ENCODE measurements at regions not wholly inside any gene's neighbourhood (a gene's known extent, or its start where the extent isn't known, plus 50 kb on each side); places are given as distances from the start of the nearest gene placed in this dataset.

DNA sequence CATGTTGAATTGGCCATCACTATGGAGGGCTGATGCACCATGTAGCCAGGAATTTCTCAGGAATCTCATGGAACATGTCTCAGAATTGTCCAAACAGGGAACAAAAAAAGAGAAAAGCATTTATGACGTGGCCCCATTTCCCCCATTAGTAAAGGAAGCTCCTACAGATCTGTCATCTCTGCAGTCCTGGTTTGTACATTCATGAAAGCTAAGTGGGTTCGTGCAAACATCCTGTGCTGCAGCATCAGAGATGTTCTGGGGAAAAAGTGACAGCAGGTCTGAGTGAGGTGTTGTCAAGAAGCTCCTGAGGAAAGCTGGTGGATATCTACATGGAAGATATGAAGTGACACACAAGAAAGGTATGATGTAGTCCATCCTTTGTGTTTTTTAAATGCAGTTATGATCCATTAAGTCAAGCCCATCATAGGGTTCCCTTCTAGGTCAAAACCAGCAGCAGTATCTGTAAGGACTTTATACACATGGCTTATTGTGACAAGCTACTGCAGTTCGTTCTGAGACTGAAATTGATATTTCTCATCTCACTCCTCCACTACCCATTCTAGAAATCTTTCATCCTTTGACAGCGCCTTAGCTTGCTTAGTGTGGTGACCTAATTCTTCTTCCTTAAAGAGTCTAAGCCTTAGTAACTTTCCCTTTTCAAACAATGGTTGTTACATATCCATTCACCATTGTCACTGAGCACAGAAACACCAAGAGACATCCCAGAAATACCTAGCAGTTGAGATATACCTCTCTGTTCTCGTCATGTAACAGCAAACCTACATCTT, 200.0 kb upstream of the TCF21 start:
- no peak for TF ChIP-seq TAF1 (IDR thresholded peaks at IDR 0.05; ENCODE audit: low read depth, low read length)
- TF ChIP-seq POLR2A (IDR thresholded peaks at IDR 0.05; ENCODE audit: low read depth, low read length): no peak
- TF ChIP-seq POLR2AphosphoS5 (IDR thresholded peaks at IDR 0.05; ENCODE audit: low read depth, low read length): no peak
- no peak for TF ChIP-seq PAX5 (IDR thresholded peaks at IDR 0.05; ENCODE audit: insufficient read depth, low read length, severe bottlenecking)
- TF ChIP-seq POU2F2 (IDR thresholded peaks at IDR 0.05; ENCODE audit: low read depth, low read length): no peak

Measured in GM12891 (cell line).